Stimulated activated CD8-positive, alpha-beta memory T cell treated with anti-CD3 and anti-CD28 coated beads, Interleukin-12 subunit alpha, Interleukin-12 subunit beta, amount 100 ng/mL, for 4 hours (primary cell): ENCODE measurements at regions not wholly inside any gene's neighbourhood (a gene's known extent, or its start where the extent isn't known, plus 50 kb on each side); places are given as distances from the start of the nearest gene placed in this dataset.

Experiments
- DNase-seq: peaks from one replicate; pipeline ENCODE4 v3.0.0-alpha.2; 2020; ENCODE audit warnings: low read depth

DNA sequence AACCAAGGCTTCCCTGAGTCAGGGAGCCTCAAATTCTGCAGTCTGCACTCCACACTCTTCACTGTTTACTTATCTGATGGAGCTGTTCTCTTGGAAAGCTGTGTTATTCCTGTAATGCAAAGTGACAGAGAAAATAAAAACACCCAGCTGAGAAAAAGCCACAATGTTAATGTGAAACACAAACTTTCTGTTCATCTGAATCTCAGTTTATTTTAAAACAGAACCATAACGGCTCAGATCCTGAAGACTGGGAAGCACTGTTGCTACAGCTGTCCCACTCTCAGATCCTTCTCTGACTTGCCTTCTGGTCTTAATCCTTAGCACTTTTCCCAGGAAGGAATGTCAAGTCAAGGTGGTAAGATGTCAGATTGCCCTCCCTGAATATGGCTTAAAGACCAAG is 736.6 kb downstream of the DHX35 start:
- no peak for DNase-seq

DNA sequence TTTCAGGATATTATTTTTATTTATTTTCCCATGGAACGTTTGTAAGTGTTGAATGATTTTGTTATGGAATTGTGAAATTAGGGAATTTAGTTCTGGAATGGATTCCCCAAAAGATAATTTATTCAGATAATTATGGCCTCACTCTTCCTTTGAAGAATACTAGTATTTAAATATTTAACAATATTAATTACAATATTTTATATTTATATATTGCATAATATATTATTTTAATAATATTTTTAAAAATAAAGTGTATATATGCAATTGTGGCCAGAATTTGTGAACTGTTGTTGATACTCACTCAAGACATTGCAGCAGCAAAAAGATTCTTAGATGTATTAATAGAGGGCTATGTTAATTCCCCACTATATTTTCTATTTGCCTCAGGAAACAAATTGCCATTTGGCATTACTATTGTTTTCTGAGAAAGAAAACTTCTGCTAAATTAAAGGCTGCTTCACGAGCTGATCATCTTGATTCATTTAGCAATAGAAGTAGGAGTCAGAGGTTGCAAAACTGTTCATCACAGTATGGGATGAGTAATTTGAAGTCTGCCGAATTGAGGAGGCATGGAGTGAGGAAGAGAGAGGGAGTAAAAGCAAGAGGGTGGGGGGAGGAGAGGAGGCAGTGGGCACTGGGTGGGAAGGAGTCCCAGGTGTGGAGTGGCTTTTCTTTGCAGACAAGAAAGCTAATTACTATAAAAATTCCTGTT is 729.2 kb downstream of the DHX35 start:
- no peak for DNase-seq

DNA sequence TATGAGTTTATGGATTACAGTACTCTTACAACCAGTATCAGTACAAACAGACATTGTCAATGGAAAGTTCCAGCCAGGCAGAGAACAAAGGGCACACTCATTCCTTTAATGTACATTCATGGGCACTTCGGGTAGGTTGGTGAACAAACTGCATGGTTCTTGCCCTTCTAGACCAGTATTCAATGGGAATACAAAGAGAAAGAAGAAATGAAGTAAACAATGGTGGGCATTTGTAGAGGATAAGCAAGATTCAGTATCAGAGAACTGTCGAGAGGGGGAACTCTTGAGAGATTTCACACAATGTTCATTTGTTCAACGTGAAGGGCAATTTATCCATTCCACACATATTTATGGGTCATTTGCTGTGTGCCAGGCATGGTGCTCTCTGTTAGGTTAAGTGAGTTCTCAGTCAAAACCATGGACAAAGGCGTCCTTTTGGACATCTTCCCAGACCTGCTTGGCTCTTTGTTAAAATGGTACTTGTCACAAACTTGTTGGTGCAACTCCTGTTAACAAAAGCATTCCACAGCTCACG is 714.8 kb downstream of the DHX35 start:
- DNase-seq, result no peak

DNA sequence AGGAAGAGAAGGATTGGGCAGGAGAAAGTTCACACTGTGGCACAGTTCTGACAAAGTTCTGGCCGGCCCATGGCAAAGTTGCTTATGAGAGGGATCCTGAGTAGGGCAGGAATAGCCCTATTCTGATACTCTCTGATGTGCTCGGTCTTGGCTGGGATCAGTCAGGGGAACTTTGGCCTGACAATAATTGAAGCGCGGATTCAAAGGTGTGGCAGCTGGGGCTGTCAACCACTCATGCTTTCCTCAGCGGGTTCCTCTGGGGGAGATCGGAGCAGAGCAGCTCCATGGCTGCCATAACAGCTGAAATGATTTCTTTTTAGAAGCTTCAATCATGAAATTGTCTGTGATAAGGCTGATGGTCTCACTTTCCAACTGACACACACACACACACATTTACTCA is 714.1 kb downstream of the DHX35 start:
- DNase-seq, result no peak

DNA sequence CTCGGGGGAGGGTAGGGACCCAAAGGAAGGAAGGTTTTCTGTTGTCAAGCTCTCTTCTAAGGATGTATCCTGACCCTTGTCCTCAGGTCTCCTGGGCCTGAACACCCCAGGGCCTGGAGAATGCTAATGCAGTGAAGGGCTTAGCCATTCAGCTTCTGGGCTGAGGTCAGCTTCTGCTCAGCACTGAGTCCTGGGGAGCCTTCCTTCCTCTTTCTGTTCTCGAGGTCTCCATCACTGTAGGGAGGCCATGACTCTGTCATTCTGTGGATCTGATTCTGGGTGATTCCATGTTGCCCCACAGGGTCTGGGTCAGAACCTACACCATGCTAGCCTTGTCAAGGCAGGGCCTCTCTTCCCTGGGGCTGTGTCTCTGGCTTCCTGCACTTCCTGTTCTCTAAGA is 712.7 kb downstream of the DHX35 start:
- no peak for DNase-seq

DNA sequence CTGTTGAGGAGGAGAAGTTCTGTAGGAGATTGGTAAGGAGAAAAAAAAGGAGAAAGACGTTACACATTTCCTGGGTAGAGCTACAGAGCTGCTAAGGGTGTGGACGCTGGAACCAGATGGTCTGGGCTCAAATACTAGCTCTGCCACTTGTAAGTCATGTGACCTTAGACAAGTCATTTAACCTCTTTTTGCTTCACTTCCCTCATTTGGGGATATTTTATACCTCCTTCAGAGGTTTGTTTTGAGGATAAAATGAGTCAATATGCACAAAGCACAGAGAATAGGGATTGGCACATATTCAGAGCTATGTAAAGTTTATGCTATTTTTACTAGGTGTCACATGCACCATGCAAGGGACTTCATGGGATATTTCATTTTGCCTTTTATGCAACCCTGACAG is 708.8 kb downstream of the DHX35 start:
- DNase-seq, result no peak

DNA sequence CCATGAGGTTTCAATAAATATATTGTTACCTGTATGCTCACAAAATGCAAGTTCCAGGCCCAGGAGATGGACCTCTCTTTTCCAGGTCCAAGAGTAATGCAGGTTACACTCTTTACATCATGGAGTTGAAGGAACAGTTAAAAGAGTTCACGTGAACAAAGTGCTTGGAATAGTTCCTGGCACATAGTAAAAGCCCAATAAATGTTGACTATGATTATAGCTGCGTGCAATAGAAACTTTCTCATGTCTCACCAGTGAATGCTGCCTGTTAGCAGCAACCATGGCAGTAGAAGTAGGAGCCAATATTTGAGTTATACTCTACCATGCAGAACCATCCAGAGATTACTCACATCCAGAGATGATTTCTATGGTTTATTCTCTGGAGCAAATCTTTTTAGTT is 707.5 kb downstream of the DHX35 start:
- DNase-seq, result no peak

DNA sequence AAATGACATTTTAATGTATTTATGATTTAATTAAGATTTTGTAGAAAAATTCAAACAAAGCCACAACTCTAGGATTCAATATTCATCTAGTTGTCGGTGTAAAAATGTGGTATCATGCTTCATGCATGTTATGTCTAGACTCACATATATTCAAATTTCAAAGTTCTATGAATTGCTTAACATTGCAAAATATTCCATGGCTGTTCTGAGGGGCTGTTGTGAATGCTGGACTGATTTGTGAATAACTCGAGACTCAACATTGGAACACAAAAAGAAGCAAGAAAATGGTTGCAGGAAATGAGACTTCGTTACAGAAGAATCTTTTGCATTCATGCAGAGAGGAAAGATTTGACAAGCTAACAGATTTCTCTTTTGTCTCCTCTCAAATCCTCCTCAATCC is 705.9 kb downstream of the DHX35 start:
- DNase-seq, result no peak

DNA sequence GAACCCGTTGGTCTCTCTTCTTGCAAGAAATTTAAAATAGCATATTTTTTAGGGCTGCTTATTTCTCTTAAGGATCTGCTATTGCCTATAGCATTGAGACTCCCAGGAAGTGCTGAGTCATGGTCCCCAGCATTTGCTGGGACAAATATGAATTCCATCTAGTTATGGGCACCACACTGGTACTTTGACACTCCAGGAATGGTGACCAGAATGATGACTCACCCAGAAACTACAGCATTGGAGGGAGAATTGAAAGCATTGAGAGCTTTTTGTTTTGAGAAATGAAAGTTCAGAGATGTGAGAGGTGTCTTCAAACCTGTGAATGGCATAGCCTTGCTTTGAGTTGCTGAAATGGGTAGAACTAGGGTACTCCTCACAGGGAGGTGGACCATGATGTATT is 699.7 kb downstream of the DHX35 start:
- no peak for DNase-seq

DNA sequence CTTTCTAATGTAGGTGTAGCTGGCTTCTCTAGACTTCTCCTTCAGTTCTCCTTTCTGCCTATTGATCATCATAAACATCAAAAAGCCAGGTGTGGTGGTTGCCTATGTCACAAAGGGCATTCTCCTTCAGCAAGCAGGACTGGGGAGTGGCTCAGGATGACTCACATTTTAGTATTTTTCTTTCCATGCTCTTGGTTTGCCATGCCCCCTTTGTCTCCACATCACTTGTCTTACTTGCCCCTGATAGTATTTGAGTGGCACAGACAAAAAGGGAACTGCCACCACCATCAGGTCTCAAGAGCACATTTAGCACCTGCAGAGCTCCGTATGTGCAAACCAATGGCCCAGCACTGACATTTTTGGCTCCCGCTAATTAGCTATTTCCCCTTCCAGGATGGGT is 698.8 kb downstream of the DHX35 start:
- no peak for DNase-seq

DNA sequence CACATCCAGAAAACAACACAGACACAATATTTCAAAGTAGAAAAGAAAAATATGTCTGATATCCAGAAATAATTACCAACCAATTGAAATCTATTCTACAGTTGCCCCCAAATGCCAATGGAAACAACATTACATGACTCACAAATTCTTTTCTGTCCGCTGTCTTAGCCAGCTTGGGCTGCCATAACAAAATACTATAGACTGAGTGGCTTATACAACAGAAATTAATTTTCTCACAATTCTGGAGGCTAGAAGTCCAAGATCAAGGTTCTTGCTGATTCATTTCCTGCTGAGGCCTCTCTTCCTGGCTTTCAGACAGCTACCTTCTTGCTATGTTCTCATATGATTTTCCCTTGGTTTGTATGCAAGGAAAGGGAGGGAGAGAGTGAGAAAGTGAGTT is 698.1 kb downstream of the DHX35 start:
- no peak for DNase-seq

DNA sequence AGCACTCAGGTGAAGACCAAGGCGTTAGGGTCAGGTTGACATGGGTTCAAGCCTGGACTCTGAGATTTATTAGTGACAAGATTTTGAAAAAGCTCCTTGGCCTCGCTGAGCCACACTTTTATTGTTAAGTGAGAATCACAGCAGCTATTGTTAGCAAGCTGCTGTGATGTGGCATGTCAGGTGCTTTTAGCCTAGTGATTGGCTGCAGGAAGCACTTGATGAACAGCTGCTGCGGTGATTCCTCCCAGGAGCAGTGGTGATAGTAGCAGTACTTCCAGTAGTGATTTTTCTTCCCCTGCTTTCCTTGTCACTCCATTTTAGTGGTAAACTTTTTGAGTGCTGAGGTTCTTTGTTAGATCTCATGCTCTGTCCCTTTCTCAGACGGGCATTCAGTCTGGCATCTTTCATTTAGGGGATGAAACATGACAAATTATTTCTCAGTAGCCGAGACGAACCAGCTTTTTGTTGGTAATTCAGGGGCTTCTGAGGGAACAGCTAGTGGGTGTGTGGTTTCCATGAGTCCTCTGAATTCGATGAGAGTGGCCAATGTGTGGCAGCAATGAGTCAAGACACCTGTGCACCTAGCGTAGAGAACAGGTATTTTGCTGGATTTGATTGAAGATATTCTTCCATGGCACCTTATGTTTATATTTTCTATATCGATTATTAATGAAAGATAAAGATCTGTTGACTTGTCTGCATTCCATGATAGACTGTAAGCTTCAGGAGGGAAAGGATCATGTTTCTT is 696.7 kb downstream of the DHX35 start:
- no peak for DNase-seq

DNA sequence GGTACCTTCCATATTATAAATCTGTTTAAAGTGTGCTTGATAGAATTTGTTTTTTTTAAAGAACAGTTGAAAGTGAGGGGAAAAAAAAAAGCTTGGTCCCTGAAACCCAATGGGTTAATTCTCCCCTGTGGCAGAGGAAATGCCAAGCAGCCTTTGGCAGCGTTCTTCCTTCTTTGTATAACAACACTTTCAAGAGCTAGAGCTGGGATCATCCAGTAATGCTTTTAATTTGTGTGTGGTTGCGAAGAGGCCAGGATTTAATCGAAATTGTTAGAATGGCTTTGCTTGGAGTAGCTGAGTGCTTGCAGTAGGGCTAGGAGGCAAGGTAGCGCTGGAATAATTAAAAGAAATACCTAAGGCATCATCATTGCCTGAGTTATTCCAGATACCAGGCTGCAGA is 692.0 kb downstream of the DHX35 start:
- no peak for DNase-seq

DNA sequence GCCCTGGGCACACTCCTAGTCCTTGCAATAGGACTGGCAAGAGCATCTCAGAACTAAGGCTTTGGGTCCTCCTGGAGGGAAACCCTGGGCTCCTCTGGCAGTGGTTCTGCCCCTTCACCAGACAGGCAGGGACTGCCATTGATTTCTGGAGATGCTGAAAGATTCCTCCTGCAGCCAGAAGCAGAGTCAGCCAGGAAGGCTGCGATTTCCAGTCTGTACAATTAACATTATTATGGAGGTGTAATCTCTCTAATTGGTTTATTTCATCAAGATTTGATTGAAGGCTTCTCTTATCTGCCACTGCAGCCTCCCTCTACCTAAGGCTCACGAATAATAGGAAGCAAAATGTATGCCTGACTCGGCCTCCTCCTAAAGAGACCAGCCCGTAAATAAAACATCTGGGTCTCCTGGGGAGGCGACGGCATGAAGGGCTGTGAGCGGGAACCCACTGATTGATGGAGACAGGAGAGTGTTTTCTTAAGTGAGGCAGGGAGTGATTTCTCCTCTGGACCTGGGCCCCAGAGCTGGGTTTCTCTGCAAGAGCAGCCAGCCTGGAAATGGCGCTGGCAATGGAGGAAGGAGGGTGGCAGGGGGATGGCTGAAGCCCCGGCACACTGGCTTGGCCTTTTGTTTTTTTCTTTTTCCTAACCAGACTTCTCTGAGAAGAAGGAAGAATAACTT is 689.6 kb downstream of the DHX35 start:
- no peak for DNase-seq

DNA sequence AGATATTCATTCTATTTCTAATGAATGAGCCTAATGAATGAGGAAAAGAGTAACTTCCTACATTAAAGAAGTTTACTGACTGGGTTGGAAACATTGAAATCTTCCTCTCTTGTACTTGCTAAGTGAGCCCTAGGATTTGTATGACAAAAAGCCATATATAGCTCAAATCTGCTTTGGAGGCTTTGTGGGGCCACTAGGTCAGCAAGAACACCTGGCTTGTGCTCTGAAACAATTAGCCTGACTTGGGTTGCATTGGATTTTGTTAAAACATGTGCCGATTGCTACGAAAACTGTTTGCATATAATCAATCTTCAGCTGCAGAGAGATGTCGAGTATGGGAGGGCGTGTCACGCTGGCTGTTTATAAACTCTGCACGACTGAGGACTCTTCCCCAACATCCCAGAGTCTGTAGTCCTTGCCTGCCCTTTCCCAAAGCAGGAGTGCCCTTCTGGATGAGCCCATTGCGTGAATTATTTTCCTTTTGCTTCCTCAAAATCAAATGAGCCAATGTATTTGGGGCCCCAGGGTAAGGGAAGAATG is 684.8 kb downstream of the DHX35 start:
- no peak for DNase-seq

DNA sequence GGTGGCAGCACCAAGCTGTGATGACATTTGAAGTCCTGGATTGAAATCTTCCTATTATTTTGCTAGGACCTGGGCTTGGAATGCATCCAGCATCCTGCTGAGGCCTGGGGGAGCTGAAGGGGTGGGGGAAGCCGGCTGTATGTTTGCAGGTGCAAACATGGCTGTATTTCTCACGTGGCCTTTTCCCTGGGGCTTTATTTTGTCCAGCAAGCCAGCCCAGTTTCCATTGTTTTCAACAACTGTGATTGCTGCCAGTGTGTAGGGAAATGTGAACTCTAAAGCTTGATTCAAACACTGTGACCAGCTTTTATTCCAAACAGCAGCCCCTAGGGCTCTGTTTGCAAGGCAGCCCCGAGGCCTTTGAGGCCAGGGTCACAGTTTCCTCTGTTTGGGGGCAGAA is 683.0 kb downstream of the DHX35 start:
- DNase-seq, result no peak

DNA sequence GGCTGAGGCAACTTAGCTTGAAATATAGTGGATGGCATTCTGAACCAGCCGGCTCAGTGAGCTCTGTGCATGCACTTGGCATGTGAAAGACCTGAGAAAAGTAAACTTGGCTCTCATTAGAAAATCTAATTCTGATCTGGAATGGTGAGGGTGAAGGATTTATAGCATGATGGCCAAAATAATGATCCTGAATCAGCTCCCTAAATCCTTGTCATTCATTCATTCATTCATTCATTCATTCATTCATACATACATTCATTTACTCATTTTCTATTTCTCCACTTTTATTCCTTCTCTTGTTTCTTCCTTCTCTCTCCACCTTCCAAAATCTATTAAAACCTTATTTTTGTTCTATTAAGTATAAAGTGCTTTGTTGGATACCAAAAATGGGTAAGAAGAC is 681.1 kb downstream of the DHX35 start:
- no peak for DNase-seq

DNA sequence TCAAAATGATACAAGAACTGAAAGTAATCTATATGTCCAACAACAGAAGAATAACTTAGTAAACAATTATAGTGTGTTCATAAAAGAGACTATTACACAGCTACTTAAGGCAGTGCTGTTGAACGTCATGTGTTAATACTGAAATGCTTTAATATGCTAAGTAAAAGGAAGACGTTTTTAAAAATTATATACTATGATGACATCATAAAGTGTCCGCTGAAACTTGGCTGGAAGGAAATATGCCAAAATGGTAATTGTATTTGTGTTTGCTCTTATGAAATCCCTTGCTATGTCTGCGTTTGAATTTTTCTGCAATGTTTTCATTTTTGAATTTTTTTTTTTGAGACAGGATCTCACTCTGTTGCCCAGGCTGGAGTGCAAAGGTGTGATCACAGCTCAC is 679.3 kb downstream of the DHX35 start:
- no peak for DNase-seq

DNA sequence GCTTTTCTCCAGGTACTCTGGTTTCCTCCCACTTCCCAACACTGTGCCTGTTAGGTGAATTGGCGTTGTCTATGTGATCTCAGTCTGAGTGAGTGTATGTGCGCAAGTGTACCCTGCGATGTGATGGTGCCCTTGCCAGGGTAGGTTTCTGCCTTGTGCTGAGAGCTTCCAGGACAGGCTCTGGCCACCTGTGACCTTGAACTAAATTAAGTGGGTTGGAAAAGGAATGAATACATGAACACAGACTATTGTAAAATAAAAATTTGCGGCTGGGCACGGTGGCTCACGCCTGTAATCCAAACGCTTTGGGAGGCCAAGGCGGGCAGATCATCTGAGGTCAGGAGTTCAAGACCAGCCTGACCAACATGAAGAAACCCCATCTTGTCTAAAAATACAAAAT is 678.0 kb downstream of the DHX35 start:
- DNase-seq, result no peak

DNA sequence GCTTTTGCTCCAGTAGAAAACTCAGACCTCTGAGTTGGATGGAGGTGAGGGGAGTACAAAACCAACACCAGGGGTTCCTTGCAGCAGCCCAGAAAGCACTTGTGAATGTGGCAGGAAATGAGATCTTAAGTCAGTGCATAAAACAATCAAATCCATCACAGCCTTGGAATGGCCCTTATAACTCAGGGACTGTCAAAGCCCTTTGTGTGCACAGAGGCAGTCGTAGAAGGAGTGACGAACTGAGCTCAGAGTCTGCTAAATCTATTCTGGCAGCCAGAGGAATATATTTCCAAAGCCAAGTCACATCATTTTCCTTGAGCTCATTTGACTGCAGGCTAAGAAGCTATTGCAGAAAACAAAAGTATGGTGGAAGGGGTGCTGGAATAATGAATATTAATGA is 676.6 kb downstream of the DHX35 start:
- DNase-seq, result no peak

DNA sequence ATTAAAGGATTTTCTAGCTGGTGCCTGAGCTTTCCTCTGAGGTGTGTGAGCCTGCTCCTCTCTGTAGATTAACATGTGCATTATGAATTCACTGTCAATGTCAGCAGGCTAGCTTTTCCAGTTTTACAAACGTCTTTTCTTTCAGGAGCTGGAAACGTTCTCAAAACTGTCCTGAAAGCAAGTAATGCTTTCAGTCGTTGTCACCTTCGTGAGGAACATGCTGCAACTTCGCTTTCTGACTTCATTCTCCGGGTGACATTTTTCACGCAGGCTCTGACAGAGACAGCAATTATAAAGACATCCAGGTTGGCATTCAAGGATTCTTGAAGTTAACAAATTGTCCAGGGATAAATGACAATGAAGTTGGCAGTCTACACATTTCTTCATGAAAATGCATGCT is 671.5 kb downstream of the DHX35 start:
- DNase-seq, result no peak

DNA sequence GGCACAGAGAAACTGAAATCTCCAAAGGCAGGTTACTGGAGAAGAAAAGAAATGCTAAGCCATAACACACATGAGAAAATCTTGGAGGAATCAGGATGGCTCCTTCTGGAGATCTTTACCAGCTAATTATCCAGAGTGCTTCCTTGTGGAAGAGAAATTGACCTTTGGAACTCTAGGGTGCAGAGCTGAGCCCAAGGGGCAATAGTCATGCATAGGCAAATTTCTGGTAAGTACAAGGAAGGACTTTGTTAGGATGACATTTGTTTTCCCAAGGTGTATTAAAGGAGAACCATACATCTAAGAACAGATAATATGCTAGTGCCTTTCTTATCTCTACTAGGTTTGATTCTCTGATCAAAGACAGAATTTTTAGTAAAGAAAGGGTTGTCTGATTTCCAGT is 670.6 kb downstream of the DHX35 start:
- no peak for DNase-seq

DNA sequence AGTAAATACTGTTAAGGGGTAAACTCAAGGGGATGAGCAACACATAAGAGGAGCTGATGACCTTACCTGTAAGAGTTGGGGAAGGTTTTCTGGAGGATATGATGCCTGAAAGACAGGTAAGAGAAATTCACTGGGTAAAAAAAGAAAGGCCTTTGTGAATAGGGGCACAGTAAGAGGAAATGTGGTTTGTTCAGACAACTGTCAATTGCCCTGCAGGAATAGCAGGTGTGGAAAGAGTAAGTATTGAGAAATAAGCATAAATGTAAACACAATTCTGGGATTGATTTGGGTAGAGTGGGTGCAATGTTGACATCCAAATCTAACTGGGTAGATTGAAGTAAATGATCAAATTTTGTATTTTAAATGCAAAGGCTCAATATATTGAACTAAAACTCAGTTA is 670.0 kb downstream of the DHX35 start:
- no peak for DNase-seq
